Retinal pigment epithelial cell (primary cell): ENCODE measurements at regions not wholly inside any gene's neighbourhood (a gene's known extent, or its start where the extent isn't known, plus 50 kb on each side); places are given as distances from the start of the nearest gene placed in this dataset.

Experiments
- DNase-seq: peaks from one replicate; pipeline ENCODE4 v3.0.0-alpha.2; 2010; ENCODE audit warnings: low read depth
- H3K4me3 ChIP-seq: 2 replicates; pipeline ENCODE4 v1.5.1; 2011; ENCODE audit warnings: mild to moderate bottlenecking, low read length, control low read depth, moderate library complexity
- TF ChIP-seq, protein P1 (sequence below): conservative IDR thresholded peaks from 2 replicates; pipeline ENCODE4 v1.5.1; 2011; ENCODE audit warnings: low read depth, low read length, control low read depth, inconsistent platforms

DNA sequence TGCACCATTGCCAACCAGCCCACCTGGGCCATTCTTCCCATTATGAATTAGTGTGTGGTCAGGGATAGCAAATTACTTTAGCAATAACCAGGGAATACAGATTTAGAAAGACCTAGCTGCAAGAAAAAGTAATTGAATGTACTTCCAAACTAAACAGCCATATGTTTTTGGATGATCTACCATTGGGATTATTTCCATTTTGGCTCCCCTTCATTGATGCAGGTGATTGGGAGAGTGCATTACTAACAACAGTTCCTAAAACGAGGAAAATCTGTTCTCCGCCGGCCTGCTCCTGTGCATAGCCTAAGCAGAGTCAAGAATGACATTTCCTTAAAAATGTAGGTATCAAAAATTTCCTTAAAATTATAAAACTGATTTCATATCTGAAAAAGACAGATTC is 58.5 kb downstream of the MAIP1 start:
- DNase-seq, result no peak
- no peak overlapping the region for H3K4me3 ChIP-seq
- TF ChIP-seq, protein P1, sequence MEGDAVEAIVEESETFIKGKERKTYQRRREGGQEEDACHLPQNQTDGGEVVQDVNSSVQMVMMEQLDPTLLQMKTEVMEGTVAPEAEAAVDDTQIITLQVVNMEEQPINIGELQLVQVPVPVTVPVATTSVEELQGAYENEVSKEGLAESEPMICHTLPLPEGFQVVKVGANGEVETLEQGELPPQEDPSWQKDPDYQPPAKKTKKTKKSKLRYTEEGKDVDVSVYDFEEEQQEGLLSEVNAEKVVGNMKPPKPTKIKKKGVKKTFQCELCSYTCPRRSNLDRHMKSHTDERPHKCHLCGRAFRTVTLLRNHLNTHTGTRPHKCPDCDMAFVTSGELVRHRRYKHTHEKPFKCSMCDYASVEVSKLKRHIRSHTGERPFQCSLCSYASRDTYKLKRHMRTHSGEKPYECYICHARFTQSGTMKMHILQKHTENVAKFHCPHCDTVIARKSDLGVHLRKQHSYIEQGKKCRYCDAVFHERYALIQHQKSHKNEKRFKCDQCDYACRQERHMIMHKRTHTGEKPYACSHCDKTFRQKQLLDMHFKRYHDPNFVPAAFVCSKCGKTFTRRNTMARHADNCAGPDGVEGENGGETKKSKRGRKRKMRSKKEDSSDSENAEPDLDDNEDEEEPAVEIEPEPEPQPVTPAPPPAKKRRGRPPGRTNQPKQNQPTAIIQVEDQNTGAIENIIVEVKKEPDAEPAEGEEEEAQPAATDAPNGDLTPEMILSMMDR, result no peak

DNA sequence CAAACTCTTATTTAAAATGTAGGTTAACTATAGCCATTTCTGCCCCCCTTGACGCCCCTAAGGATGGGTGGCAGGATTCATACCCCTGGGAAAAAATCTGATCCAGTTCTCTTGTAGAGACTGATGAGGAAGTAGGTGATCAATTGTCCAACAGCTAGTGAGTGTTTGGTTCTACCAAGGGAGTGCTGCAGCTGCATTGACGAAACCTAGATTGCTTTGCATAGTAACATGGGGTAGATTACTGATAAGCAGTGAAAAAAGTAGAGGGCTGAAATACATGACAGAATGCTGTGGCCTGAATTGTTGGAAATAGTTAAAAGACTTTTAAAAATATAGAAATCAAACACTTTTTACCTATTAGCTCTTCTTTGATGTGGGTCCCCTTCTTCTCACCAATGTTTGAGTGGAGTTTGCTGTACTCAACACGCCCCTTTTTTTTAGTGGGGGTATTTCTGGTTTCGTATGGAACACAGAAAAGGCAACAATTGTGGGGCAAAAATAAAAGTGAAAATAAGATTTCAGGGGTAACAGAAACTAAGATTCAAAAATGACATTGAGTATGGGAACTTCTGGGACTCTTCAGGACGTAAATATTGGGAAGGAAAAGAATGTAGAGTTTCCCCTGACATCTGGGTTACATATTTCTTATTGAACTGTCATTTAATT is 66.2 kb downstream of the MAIP1 start:
- DNase-seq, result no peak
- TF ChIP-seq, protein P1, result no peak
- no peak overlapping the region for H3K4me3 ChIP-seq

- H3K4me3 ChIP-seq, result no peak overlapping the region
- TF ChIP-seq, protein P1, result no peak
- DNase-seq, result no peak
Measured at GRCh38 chr2:200022511-200022910, 67.1 kb downstream of the MAIP1 start.

DNA sequence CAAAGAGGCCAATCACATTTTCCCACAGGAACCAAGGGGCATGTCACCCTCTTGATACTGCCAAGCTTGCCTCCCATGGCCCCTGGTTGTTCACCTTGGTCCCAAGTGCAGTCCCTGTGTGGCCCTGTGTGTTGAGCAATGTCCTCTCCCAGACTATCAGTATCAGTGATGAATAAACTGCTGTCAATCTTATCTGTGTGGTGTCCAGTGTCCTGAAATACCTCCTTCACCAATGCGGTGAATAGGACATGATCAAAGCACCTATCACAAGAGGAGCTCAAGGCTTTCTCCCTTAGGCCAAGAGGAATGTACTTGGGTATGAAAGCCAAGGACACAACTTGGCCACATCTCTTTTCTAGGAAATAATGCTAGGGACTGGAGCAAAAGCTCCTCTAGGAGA is 68.2 kb downstream of the MAIP1 start:
- no peak overlapping the region for H3K4me3 ChIP-seq
- TF ChIP-seq, protein P1, result no peak
- DNase-seq, result no peak

DNA sequence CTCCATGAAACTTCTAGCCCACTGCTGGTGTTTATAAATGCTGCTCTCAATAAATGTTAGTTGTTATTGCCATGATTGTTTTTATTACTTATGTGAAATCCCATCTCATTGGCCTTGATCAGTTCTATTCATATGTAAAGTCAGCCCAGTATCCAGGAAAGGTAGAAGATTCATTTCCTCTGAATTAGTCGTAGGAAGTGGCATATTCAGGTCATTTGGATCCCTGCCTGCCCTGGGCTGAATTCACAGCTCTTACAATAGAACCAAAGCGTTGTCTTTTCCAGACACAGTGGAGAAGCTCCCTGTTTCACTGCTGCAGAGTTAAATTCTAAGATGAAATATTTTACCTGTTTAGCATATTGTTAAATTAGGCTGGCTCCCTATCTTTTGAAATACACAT is 70.3 kb downstream of the MAIP1 start:
- DNase-seq, result no peak
- H3K4me3 ChIP-seq, result no peak overlapping the region
- TF ChIP-seq, protein P1, result no peak

DNA sequence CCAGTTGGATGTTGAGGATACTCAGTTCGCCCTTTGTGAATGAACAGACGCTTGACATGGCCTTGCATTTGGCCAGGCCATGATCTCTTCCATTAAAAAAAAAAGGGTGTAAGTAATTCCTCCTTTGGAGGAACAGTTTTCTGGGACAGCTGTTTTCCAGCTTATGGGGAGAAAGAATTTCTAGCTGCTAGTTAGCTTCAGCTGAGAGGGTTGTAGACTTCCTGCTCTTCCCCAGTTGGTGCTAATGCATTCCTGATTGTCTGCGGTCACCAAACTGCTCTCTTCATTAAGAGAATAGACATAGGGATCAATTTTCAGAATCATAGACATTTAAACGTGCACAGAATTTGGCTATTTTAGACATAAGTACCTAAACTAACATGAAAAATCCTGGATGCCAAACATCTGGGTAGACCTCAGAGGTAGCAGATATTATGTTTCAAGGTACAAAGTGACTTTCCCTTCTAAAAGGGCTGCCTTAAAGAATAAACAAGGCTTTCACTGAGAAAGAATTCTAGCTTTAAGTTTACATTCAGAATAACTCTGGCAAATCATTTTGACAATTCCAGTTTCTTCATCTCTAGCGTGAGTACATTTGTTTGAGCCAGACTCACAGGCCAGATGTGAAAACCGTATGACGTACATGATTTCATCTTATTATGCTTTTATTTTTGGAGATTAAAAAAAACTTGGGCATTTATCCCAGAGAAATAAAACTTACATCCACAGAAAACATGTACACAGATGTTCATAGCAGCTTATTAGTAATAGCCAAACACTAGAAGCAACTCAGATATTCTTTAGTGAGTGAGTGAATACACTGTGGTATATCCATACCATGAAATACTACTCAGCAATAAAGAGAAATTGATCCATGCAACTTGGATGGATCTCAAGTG is 71.2 kb downstream of the MAIP1 start:
- TF ChIP-seq, protein P1, result no peak
- no peak overlapping the region for H3K4me3 ChIP-seq
- no peak for DNase-seq
